B cell (primary cell): ENCODE measurements at regions not wholly inside any gene's neighbourhood (a gene's known extent, or its start where the extent isn't known, plus 50 kb on each side); places are given as distances from the start of the nearest gene placed in this dataset.

Source experiments
- EZH2 ChIP-seq: IDR thresholded peaks from 2 replicates; pipeline ENCODE4 v1.6.1; 2012; ENCODE audit warnings: borderline replicate concordance, low read depth, mild to moderate bottlenecking, moderate library complexity, low read length; ENCODE audit not compliant: insufficient read depth, poor library complexity, severe bottlenecking
- TF ChIP-seq, protein P1 (sequence below): fragments of 200-600 bp; IDR thresholded peaks from one replicate; pipeline ENCODE4 v1.8.0; 2022; ENCODE audit warnings: antibody characterized with exemption, mild to moderate bottlenecking

DNA sequence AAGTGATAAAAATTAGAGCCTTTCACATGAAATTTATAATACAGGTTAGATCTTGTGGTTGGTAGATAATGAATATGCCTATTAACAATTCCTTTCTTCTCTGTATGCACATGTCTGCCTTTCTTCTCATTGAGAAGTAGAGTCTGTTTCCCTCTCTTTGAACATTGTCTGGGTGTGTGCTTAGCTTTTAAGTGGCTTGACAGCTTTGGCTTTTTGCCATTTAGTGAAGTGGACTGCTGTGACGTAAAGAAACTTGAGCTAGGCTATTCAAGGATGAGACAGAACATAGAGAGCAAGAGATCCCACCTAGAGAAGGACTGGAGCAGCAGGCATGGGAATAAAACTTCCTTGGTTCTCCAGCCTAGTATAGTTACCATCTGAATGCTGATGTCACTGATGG is 996.7 kb upstream of the CELF2 start:
- TF ChIP-seq EZH2 = no peak
- TF ChIP-seq, protein P1, sequence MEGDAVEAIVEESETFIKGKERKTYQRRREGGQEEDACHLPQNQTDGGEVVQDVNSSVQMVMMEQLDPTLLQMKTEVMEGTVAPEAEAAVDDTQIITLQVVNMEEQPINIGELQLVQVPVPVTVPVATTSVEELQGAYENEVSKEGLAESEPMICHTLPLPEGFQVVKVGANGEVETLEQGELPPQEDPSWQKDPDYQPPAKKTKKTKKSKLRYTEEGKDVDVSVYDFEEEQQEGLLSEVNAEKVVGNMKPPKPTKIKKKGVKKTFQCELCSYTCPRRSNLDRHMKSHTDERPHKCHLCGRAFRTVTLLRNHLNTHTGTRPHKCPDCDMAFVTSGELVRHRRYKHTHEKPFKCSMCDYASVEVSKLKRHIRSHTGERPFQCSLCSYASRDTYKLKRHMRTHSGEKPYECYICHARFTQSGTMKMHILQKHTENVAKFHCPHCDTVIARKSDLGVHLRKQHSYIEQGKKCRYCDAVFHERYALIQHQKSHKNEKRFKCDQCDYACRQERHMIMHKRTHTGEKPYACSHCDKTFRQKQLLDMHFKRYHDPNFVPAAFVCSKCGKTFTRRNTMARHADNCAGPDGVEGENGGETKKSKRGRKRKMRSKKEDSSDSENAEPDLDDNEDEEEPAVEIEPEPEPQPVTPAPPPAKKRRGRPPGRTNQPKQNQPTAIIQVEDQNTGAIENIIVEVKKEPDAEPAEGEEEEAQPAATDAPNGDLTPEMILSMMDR = no peak
